ENCODE measurements at regions not wholly inside any gene's neighbourhood (a gene's known extent, or its start where the extent isn't known, plus 50 kb on each side); places are given as distances from the start of the nearest gene placed in this dataset.
"Not testable (repeated sequence)": the region's sequence is repeated elsewhere in the genome, so short reads cannot be mapped to it uniquely, and the experiment has no call there.

DNA sequence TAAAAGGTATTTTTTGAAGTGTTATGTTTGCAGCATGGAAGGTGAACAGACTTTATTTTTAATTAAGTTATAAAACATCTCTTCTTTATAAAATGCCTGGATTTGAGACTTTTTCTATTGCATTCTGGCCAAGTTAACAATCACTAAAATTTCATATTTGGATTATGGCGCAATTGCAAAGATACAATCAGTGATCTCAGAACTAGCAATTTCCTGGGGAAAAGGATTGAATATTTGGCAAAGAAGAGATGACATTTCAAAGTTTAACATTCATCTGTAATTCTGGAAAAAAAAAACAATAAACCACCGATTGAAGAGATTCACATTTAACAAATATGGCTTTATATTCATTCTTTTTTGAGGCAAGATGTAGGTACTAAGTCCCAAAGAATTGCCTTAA lies 378.0 kb downstream of the LRRC70 start:
- DNase-seq, result no peak

DNA sequence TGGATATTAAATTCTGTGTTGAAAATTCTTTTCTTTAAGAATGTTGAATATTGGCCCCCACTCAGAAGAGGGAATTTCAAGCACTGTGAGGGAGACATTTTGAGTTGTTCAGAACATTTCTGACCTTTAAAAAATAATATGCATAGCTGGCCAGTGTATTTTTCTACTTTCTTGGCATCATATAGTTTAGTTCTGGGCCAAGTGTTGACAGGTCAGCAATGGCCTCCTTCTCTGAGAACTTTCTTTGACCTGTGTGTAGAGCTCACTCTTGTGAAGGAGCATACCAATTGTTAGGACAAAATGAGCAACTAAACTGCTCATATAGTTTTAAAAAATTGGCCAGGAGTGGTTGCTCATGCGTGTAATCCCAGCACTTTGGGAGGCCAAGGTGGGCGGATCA lies 376.0 kb downstream of the LRRC70 start:
- no peak for DNase-seq

DNA sequence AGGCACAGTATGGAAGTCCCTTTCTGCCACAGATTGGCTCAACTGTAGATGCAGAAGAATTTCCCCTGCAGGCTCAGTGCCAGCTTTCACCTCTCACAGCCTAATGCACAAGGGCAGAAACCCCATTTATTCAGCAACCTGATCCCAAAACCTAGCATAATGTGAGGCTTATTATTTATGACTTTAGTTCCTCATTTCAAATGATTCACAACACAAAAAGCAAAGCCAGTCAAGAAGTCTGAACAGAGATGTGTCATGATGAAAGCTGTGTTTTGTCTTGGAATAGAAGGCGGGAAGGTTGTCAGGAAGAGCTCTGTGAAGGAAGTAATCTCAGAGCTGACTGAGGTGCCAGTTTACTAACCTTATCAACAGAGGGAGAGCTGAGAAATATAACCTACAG lies 369.7 kb downstream of the LRRC70 start:
- DNase-seq, result no peak

DNA sequence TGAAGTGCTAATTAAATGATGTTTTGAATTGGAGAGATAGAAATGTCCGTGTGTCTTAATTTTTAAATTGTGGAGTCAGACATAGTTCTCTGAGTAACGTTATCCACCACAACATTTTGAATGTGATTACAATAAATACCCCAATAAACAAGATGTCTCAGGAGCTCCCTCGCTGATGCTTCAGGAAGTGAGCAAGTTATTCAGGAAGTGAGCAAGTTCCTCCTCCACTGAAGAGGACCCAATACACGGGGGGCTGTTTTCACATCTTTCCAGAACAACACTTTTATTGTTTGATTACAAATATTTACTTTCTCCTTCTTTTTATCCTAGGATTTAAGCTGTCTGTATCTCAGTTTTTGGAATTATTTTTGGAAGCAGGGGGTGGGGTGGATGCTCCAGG lies 363.8 kb downstream of the LRRC70 start:
- no peak for DNase-seq

DNA sequence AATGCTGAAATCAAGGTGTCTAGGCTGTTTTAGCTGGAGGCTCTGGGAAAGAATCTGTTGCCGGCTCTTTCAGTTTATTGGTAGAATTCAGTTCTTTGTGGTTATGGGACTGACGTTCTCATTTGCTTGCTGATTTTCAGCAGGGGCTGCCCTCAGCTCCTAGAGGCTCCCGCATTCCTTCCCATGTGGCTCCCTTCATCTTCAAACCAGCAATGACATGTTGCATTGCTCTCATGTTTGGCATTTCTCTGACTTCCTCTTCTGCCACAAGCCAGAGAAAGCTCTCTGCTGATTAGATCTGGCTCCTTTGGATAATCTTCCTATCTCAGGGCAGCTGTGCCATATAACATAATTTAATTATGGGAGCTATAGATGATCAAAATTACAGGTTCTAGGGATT lies 360.3 kb downstream of the LRRC70 start:
- DNase-seq, result peak; percentile 87

DNA sequence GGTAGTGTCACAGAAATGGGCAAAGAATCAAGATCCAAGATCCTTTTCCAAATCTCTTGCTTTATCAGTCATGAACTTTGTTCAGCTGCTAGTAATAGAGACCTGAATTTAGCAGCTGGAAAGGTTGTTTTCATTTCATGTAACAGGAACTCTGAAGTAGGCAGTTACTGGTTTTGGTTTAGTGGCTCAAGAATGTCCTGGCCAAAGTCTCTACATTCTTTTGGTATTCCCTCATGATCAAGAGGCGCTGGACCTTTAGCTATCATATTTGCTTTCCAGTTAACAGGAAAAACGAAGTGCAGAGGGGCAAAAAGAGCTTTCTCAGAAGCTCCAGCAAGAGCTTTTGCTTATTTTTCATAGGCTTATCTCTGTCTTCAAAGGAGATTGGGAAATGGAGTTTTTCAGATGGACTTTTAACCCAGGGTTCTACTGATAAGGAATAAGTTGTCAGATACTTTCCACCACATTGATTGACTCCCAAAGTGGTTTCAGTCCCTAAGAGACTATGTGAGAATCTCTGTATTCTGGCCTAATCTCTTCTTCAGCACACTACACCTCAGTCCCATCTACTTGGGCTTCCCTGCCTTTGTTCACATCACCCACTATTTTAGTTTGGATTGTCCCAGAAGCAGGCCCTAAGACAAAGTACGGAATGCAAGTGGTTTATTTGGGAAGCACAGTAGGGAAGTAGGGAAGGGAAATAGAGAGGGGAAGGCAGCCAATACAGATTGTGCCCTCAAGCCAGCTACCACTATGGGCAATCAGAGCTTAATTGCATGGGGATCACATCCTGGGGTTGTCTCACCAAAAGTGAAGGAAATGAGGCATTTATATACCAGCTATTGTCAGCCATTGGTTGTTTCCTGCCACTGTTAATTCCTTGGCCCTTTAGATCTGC lies 359.3 kb downstream of the LRRC70 start:
- DNase-seq, result no peak

DNA sequence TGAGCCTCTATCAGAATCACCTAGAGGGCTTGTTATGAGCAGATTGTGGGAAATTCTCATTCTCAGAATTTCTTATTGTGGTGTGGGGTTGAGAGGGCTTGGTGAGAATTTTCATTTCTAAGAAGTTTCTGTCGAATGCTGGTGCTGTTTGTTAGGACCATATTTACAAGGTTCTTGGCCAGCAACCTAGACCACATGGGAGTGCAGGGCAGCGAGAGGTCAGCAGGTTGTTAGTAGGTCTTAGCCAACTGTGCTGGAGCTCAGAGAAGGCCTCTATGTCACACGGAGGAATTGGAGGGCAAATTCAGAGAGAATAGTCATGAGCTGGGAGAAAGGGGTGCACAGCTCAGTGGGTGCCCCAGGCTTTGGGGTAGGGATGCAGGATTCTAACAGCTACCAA lies 357.0 kb downstream of the LRRC70 start:
- DNase-seq, result no peak

DNA sequence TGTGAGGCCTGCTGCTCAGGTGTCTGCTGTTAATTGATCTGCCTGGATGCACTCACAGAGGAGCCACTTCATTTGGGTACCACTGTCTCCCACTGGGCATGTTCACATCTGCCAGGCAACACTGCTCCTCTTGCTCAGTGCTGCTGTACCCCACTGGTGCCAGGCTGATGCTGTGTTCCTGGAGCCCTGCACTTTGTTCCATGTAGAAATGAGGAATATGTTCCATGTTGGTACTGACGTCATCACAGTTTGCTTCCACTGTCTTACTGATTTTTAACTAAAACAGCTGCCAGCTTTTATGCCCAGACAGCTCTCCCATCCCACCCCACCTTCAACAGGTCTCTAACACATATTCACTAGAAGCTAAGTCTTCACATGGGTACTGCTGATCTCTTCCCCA lies 355.7 kb downstream of the LRRC70 start:
- no peak for DNase-seq

DNA sequence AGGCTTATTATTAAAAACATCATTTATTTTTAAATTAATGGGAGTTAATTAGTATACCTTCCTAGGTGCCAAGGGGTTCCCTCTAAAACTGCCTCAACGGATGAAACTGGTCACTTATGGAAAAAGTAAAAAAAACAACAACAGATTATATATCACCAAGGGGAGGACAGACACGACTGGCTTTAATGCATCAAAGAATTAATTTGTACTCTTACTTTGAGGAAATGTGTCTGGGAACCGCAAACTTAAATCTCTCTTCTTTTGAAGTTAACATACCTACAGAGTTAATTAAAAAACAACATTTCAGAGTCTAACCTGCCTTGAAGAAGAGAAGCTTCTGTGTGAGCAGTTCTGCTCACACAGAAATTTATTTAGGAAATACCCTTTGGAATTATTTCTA lies 354.6 kb downstream of the LRRC70 start:
- DNase-seq, result no peak

DNA sequence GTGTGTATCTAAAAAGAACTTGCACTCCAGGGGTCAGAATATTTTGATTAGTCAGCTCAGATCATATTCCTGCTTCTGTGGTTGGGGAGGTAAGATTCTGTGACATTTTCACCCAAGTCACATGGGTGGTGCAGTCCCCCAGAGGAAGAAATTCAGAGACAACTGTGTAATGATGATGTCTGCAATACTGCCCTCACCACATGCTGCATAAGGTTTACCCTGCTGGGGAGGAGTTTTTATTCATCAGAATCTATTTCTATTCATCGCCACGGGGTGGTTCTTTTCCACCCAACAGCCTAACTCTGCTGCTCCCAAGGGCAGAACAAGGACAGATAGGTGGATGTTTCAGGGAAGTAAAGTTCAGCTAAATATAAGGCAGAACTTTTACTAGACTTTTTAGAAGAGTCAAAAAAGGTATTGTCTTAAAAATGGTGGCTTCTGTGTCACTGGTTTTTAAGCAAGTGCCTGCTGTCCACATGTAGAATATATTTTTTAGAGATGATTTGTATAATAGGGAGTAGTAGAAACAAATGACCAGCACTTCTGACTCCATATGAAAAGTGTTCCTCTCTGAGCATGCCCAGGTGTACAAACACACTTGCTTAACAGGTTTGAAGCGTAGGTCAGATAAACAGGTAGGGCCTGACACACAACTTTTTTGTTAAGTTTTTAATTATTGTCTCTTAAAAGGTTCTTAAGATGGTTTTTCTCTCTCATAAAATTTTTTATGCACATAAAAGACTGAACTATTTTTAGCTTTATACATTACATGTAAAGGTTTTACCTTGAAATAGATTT lies 352.7 kb downstream of the LRRC70 start:
- DNase-seq, result no peak

DNA sequence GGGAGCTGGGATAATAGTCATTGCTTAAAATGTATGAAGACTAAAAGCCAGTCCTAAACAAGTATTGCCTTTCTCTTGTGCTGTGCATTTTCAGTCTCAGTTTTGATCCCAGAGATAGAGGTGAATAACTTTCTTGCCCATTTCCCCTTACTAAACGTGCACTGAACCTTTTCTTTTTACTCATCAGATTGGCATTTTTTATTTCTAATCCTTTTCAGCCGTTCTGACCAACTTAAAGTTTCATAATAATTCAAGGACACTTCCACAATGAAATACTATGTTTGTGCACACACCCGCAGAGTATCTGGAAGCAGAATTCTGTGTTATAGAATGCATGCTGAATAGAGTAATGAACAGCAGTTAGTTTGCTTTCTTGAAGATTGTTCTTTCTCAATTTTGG lies 343.6 kb downstream of the LRRC70 start:
- no peak for DNase-seq

DNA sequence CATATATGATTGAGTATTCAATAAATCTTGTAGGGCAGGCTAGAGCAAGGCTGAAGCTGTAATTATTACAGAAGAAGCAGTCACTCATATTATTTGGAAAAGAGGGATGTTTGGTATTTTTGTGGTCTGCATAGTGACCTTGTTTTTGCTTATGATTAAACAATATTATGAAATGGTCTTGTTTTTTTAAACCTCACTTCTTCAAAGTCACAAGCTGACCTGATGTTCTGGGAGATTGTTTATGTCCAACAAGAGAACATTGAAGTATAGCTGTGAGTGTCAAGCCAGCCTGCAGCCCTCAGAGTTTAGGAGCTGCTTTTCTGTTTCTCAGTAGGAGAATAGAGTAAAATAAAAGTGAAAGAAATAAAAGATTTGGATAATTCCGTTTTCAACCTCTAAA lies 342.2 kb downstream of the LRRC70 start:
- no peak for DNase-seq

DNA sequence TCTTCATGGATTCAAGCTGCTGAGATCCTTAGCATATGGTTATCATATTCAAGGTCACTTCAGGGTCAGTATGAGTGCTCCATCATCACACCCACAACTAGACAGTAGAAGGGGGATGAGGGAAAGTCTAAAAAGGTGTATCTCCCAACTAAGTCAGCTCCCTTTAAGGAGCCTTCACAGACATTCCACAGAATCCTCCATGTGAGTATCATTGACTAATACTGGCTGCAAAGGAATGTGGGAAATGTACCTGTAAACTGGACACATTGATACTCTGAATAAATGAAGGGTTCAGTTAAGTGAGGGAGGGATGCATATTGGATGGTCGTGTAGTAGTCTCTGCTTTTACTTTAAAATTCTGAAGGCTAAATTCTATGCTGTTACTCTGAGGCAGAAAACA lies 330.7 kb downstream of the LRRC70 start:
- no peak for DNase-seq

DNA sequence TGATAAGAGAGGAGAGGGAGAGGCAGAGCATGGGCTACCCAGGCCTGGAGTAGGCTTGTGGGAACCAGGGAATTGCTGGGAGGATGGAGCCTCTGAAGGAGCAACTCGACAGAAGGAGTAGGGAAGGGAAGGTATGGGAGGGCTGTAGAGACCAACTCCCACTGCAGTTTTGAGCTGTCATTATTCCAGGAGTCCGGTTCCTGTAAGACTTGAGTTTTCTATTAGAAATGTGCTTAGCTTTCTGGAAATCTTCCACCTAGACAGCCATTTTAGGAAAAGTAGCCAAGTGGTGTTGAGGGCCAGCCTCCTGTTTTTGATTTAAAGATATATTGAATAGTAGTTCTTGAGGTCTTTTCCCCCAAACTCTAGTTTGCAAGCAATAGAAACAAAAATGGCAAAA lies 323.5 kb downstream of the LRRC70 start:
- no peak for DNase-seq

DNA sequence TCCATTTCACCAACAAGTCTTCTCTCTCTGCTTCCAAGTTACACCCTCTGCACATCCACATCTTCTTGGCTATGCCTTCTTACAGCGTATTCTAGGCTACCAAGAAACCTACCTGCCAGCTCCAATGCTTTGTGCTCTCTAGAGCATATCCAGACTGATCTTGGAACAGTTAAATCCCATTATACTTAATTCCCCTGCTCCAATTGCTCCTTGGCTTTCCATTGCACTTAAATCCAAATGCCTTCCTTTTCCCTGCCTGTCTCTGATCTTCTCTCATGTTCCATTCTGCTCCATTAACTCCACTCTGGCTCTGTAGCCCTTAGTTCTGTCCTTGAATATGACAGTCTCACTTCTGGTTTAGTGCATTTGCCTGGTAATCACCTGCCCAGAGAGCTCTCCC lies 322.4 kb downstream of the LRRC70 start:
- no peak for DNase-seq

DNA sequence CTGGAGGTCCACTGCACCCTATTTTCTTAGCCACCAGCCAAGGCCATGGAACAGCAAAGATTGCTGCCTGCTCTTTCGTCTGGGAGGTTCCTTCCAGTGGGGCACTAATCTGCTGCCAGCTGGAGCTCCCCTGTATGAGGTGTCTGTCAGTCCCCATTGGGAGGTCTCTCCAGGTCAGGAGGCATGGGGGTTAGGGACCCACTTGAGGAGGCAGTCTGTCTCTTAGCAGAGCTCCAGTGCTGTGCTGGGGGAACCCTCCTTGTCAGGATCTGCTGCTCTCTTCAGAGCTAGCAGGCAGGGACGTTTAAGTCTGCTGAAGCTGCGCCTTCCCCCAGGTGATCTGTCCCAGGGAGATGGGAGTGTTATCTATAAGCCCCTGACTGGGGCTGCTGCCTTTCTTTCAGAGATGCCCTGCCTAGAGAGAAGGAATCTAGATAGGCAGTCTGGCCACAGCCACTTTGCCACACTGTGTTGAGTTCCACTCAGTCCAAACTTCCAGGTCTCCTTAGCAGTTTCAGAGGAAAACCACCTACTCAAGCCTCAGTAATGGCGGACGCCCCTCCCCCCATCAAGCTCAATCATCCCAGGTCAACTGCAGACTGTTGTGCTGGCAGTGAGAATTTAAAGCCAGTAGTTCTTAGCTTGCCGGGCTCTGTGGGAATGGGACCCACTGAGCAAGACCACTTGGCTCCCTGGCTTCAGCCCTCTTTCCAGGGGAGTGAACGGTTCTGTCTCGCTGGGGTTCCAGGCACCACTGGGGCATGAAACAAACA lies 317.7 kb downstream of the LRRC70 start:
- no peak for DNase-seq

DNA sequence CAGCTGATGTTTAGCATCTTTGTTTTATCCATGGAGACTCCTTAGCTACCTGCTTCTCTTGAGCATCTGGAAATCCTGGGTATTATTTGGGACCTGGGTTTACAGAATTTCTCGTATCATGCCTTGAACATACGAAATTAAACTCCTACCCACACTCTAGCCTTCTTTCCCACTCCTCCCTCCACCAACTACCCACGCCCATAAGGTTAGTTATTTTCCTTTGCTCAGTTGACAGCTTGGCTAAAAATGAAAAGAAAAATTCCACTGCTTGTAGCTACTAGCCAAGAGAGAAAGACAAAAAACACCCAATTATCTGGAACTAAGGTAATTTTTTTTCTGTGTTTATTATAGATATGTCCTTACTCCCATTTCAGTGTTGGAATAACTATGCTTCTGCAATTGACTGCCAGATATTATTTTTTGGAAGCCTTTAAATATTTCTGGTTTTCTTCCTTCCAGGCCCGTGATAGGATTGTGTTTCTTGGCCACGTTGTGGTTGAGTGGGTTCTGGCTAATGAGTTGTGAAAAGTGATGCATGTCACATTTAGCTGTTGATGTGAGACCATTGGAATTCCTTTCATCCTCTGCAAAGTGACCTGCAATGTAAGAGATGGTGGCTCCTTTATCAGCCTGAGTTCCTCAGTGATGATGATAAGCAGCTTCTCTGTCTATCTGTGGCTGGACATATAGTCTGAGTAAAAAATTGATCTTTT lies 308.1 kb downstream of the LRRC70 start:
- DNase-seq, result peak; percentile 75

DNA sequence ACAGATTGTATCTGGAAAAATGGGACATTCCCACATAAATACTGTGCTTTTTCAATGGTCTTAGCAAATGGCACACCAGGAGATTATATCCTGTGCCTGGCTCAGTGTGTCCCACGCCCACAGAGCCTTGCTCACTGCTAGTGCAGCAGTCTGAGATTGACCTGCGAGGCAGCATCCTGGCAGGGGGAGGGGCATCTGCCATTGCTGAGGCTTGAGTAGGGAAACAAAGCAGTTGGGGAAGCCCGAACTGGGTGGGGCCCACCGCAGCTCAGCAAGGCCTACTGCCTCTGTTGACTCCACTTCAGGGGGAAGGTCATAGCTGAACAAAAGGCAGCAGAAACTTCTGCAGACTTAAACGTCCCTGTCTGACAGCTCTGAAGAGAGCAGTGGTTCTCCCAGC lies 258.7 kb downstream of the LRRC70 start:
- not testable (repeated sequence) for DNase-seq

DNA sequence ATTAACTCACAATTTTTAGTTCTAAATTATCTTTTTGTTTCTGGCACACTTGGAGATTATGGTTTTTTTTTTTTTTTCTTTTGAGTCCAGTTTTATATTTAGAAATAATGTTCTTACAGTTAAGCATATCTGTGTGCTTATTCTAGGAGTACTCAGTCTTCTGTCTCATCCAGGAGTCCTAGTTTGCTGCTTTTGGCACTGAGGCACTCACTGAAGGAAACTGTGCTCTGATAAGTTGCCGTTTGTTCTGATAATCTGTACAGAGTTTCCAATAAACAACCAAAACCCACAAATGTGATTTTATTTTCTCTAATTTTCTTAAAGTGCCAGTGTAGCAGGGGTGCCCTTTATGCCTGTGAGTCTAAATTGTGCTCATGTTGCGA lies 251.0 kb downstream of the LRRC70 start:
- DNase-seq, result no peak

DNA sequence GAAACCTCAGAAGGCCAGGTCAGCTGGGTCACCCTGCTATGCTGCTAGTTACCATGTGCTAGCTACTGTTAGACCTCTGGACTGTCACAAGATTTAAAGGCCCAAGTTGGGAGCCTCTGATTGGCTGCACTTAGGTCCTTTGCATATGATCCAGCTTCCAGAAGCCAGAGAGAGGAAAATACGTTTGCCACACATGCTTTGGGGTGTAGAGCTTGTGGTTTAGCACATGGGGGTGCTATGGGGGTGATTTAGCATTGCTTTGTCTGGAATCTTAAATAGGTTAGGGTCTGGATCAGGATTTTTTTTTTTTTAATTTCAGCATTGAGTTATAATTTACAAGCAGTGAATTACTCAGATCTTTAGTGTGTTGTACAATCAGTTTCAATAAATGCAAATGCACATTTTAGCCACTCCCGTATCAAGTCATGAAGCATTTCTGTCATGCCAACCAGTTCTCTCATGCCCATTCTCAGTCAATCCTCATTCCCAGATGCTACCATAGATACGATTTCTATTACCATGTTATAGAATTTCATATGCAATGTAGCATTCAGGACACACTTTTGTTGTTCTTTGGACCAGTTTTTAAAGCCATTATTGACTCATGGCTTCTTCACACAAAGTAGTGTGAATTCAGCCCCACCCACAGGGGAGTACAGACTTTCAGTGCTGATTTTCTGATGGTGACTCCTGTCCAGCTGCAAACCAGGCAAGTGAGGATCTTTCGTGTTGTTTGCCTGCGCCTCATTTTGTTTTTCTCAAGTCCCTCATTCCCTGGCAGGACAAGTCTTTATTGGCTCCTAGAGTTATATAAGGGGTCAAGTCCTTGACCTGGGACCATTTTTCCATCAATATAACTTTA lies 250.4 kb downstream of the LRRC70 start:
- DNase-seq, result no peak

DNA sequence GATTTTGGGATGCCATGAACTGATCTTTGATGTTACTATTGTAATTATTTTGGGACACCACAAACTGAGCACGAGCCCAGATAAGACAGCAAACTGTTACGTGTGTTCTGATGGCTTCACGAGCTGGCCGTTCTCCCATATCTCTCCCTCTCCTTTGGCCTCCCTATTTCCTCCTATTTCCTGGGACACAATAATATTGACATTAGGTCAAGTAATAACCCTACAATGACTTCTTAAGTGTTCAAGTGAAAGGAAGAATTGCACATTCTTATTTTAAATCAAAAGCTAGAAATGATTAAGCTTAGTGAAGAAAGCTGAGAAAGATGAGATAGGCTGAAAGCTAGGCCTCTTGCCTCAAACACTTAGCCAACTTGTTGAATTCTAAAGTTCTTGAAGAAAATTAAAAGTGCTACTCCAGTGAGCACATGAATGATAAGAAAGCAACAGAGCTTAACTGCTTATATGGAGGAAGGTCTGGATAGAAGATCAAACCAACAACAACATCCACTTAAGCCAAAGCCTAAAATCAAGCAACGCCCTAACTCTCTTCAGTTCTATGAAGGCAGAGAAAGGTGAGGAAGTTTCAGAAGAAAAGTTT lies 247.1 kb downstream of the LRRC70 start:
- DNase-seq, result no peak
